H1 (cell line): ENCODE measurements at regions not wholly inside any gene's neighbourhood (a gene's known extent, or its start where the extent isn't known, plus 50 kb on each side); places are given as distances from the start of the nearest gene placed in this dataset.
"Not testable (repeated sequence)": the region's sequence is repeated elsewhere in the genome, so short reads cannot be mapped to it uniquely, and the experiment has no call there.

Source experiments
- EP300 ChIP-seq, 2 experiments: IDR thresholded peaks; 1 replicate in 1 of 2; 2 replicates in 1 of 2; pipeline ENCODE4 v1.6.1; 2011 to 2012; ENCODE audit warnings: low read depth in 2 of 2, low read length in 2 of 2, mild to moderate bottlenecking in 2 of 2, borderline replicate concordance in 1 of 2, inconsistent platforms in 1 of 2, moderate library complexity in 1 of 2
- GTF2F1 ChIP-seq: IDR thresholded peaks from 2 replicates; pipeline ENCODE4 v1.6.1; 2012; ENCODE audit warnings: low read depth, low read length, improper control_type of control experiment, borderline replicate concordance
- POLR2A ChIP-seq, 2 experiments: IDR thresholded peaks; 1 replicate in 1 of 2; 2 replicates in 1 of 2; pipeline ENCODE4 v1.6.1; 2011; ENCODE audit warnings: low read depth in 2 of 2, low read length in 2 of 2, mild to moderate bottlenecking in 2 of 2; ENCODE audit errors: control extremely low read depth in 1 of 2
- RAD21 ChIP-seq, 2 experiments: IDR thresholded peaks in 1 of 2; conservative IDR thresholded peaks in 1 of 2; 2 replicates each; pipeline ENCODE4 v1.6.1; 2011; ENCODE audit warnings: low read depth in 2 of 2, low read length in 2 of 2, improper control_type of control experiment in 1 of 2, inconsistent platforms in 1 of 2, mild to moderate bottlenecking in 1 of 2, moderate library complexity in 1 of 2

GRCh38 chr2:4988444-4988843 lies 703.7 kb upstream of the SOX11 start:
- TF ChIP-seq GTF2F1; RAD21 (IDR thresholded peaks at IDR 0.05 in 1 of 2, conservative IDR thresholded peaks at IDR 0.05 in 1 of 2; ENCODE audit: low read depth in 2 of 2, low read length in 2 of 2); POLR2A (IDR thresholded peaks at IDR 0.05; ENCODE audit: control extremely low read depth in 1 of 2, low read depth in 2 of 2, low read length in 2 of 2); EP300 (IDR thresholded peaks at IDR 0.05; ENCODE audit: borderline replicate concordance in 1 of 2, low read depth in 2 of 2, low read length in 2 of 2): not testable (repeated sequence)
